ENCODE measurements at regions not wholly inside any gene's neighbourhood (a gene's known extent, or its start where the extent isn't known, plus 50 kb on each side); places are given as distances from the start of the nearest gene placed in this dataset.

- no peak for DNase-seq (ENCODE audit: extremely low read depth in 1 of 2, low read depth in 1 of 2)
These were observed 277.9 kb downstream of the ZNF536 start for GRCh38 chr19:30649934-30650614.

- DNase-seq (ENCODE audit: extremely low read depth in 1 of 2, low read depth in 1 of 2) = no peak
These were observed 277.0 kb downstream of the ZNF536 start for GRCh38 chr19:30648866-30649862.

GRCh38 chr19:30647891-30648720, 275.9 kb downstream of the ZNF536 start:
- no peak for DNase-seq (ENCODE audit: extremely low read depth in 1 of 2, low read depth in 1 of 2)

GRCh38 chr19:30646806-30647205, 274.6 kb downstream of the ZNF536 start:
- DNase-seq (ENCODE audit: extremely low read depth in 1 of 2, low read depth in 1 of 2) = no peak

DNA sequence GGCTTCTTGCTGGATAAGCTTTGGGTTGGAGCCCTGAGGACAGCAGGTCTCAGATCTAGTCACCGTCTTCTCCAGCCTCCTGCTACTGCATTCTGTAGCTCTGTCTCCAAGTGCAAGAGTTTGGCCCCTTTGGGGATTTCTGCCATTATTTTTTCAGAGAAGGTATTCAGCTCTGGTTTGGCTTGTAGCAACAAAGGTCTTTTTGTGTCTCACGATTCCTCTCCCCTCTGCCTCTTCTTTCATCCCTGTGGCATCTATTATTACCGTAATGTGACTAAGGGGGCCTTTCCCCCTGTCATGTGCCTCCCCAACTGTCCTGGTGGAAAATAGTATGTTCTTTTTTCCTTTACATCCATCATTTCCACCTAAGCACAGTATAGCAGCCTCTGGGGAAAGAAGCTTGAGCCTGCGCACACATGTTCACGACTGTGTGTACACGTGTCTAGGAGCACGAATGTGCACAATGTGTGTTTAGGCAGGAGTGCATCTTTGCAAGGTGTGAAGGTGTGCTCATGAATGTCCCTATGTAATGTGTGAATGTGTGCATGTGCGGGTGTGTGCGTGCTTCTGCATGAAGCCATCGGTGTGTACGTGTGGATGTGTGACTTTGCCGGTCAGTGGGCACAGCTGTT, 273.9 kb downstream of the ZNF536 start:
- DNase-seq (ENCODE audit: extremely low read depth in 1 of 2, low read depth in 1 of 2) = no peak

- no peak for DNase-seq (ENCODE audit: extremely low read depth in 1 of 2, low read depth in 1 of 2)
These were observed 268.2 kb downstream of the ZNF536 start for GRCh38 chr19:30640252-30640965.

GRCh38 chr19:30638889-30639288, 266.7 kb downstream of the ZNF536 start:
- DNase-seq (ENCODE audit: extremely low read depth in 1 of 2, low read depth in 1 of 2) = no peak

DNA sequence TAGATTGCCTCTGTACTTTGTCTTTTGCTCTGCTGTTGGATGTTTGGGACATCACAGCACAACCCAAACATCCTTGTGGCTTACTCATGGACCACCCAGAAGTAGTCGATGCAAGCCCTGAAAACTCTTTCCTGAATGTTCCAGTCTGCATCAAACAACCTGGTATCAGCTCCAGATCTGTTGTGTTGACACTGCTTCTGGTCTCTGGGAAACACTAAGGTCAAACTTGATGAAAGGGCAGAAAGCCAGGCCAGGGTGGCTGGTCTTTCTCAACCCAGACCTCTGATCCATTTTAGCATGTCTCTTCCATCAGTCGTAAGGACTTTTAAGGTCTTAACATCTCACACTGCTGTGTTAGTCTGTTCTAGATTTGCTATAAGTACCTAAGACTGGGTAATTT, 265.7 kb downstream of the ZNF536 start:
- DNase-seq (ENCODE audit: extremely low read depth in 1 of 2, low read depth in 1 of 2) = no peak

- no peak for DNase-seq (ENCODE audit: extremely low read depth in 1 of 2, low read depth in 1 of 2)
These were observed 263.1 kb downstream of the ZNF536 start for GRCh38 chr19:30634996-30635975.

DNA sequence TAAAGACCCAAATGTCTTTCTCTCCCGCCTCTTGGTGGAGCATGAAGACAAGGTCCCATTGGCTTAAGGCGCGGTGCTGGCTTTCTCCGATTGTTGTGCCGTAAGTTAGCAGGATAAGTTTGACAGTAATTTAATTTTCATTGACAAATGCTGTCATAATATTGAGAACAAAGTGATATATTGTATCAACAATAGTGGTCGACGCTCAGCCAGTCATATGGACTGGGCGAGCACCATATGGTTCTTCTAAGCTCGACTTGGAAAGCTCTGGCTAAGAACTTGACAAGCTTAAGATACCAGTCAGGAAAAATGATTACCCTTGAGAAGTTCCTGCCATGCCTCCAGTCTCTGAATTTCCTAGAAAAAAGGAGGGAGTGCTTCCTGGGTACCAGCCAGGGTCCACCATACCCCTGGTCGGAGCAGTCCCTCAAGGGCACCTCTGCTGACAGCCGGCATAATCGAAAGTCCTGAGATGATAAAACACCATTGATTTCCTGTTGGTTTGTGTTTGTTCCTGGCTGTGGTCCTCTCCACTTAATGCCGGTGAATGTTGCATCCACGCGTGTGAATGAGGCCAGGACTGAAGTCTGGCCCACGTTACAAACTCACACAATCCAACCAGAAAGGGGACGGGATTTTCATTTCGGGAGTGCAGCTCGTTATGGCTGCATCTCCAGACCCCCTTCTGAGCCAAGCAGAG, 262.1 kb downstream of the ZNF536 start:
- DNase-seq (ENCODE audit: extremely low read depth in 1 of 2, low read depth in 1 of 2) = no peak

DNA sequence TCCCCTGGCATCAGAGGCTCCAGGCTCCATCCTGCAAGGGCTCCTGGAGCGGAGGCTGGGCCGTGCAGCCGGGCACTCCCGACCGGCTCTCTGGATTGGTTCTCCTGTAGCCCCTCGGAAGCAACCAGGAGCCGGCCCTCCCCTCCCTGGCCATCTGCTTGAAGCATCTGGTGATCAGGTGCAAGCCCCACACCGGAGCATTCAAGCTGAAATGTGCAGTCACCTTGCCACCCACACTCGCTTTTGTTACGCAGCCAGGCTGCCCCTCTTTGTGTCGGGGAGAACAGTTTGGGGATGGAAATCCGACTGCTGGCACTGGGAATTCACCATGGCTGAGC, 258.8 kb downstream of the ZNF536 start:
- no peak for DNase-seq (ENCODE audit: extremely low read depth in 1 of 2, low read depth in 1 of 2)

DNA sequence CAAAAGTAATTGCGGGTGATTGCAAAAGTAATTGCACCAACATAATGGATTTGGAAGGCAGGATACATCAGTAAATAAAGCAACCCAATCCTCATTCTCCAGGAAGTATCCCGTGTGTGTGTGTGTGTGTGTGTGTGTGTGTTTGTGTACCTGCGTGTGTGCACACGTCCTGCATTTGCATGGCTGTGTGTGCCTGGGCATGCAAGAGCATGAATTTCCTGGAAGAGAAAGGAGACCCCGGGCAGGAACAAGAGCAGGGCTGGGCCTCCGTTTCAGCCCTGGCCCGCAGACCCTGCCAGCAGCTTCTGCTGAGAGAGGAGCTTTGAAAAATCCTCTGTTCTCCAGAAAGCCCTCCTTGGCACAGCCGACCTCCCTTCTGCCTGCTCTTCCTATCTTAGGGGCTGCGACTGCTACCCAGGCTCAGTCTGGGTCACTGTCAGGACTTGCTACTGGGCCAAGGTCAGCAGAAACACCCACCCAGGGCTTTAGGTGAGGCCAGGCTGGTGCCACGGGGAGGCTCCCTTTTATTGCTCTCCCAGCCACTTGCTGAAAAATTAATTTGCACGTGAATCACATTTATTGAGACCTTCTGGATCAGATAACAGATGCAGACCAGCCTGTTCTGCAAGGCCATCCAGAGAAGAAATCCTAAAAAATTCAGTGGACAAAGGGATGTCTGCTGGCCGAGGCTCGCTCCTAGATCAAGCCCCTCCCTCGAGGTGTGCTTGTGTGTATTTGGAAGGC, 258.3 kb downstream of the ZNF536 start:
- DNase-seq (ENCODE audit: extremely low read depth in 1 of 2, low read depth in 1 of 2) = no peak

DNA sequence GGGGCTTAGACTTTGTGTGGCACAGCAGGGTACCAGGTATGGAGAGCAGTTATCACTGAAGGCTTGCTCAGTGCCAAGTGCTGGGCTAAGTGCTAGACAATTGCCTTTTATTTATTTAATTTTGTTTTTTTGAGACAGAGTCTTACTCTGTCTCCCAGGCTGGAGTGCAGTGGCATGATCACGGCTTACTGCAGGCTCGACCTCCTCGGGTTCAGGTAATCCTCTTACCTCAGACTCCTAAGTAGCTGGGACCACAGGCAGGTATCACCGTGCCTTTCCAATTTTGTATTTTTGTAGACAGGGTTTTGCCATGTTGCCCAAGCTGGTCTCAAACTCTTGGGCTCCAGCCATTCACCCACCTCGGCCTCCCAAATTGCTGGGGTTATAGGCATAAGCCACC, 256.9 kb downstream of the ZNF536 start:
- no peak for DNase-seq (ENCODE audit: extremely low read depth in 1 of 2, low read depth in 1 of 2)

DNA sequence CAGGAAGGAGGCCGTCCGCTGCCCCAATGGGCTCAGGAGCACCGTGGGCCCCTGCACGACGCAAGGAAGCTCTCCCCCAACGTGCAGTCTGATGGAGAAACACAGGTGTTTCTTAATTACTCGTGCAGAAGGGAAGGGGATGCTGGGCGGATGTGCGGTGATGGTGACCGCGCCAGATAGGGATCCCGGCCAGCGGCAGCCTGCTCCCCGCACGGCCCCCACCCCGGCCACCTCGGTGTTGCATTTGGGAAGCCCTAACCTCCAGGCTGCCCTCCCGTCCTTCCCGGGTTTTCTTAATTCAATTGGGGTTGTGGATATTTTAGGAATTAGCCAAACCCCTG, 254.4 kb downstream of the ZNF536 start:
- no peak for DNase-seq (ENCODE audit: extremely low read depth in 1 of 2, low read depth in 1 of 2)

- DNase-seq (ENCODE audit: extremely low read depth in 1 of 2, low read depth in 1 of 2) = no peak
These were observed 253.9 kb downstream of the ZNF536 start for GRCh38 chr19:30625947-30626625.

DNA sequence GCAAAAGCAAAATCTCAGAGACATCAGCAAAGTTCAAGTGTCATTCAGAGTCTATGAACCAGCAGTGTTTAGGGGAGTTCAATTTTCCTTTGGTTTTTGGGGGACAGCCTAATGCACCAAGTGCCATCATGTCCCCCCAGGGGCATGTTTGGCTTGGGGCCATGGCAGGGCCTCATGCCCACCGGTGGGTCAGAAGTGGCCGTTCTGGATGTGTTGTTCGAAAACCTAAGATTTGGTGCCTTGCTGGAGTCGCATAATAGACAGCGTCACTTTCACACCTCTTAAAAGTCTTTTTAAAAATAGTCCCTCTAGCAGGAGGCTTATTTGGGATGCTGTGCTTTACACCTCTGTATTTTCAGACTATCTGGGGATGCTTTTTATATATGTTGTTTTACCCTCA, 250.1 kb downstream of the ZNF536 start:
- DNase-seq (ENCODE audit: extremely low read depth in 1 of 2, low read depth in 1 of 2) = no peak

DNA sequence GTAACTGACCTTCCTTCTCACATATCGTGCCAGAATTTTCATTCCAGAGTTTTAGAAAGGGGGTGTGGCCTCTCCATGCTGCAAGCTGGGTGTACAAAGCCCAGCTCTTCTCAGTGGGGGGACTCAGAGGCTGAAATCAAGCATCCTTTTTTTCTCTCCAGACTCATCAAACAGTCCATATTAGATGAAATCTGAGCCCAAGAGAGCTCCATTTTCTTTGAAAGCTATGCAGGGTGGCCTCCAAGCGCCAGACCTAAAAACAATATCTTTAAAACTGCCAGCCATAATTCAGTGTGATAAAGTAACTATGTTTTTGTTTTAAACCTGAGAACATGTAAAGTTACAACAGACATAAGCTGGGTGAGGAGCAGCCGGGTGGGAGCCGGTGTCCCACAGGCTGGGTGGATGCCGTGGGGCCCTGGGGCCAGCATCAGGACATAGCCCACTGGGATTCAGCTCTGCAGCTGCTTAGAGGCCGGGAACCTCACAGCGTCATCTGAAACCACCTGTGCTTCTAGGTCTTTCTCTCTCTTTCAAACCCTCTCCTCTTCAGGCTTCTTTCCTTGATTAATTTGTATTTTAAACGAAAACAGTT, 249.2 kb downstream of the ZNF536 start:
- DNase-seq (ENCODE audit: extremely low read depth in 1 of 2, low read depth in 1 of 2) = no peak

All from stimulated activated CD8-positive, alpha-beta memory T cell treated with anti-CD3 and anti-CD28 coated beads, Interleukin-7, amount 100 ng/mL, for 48 hours (primary cell).